Mesodermal cell (in vitro differentiated cells): ENCODE measurements at regions not wholly inside any gene's neighbourhood (a gene's known extent, or its start where the extent isn't known, plus 50 kb on each side); places are given as distances from the start of the nearest gene placed in this dataset.

Source experiments
- H3K27ac ChIP-seq: 2 replicates; pipeline ENCODE4 v1.7.0; 2013; ENCODE audit warnings: mild to moderate bottlenecking, low read depth, low read length, moderate library complexity; ENCODE audit not compliant: severe bottlenecking
- H3K36me3 ChIP-seq: 2 replicates; pipeline ENCODE4 v1.7.1; 2013; ENCODE audit warnings: mild to moderate bottlenecking, low read length, moderate library complexity; ENCODE audit not compliant: control insufficient read depth, insufficient read depth
- H3K4me1 ChIP-seq: one replicate; pipeline ENCODE4 v1.7.1; 2013; ENCODE audit warnings: mild to moderate bottlenecking, low read length; ENCODE audit not compliant: insufficient read depth, control insufficient read depth, poor library complexity, severe bottlenecking
- H3K4me3 ChIP-seq: 2 replicates; pipeline ENCODE4 v1.7.0; 2013; ENCODE audit warnings: low read length, control low read depth, mild to moderate bottlenecking; ENCODE audit not compliant: insufficient read depth, poor library complexity, severe bottlenecking; ENCODE audit errors: extremely low read depth
- H3K9me3 ChIP-seq: 2 replicates; pipeline ENCODE4 v1.7.1; 2013; ENCODE audit warnings: mild to moderate bottlenecking, low read length, moderate library complexity; ENCODE audit not compliant: control insufficient read depth
- WGBS, 2 experiments: methylation state at CpG; one replicate each; pipeline ENCODE4 v1.1.5; 2013; ENCODE audit warnings: missing lambda C conversion rate in 2 of 2; ENCODE audit not compliant: insufficient coverage in 2 of 2; 5-methylcytosine and 5-hydroxymethylcytosine counted together

DNA sequence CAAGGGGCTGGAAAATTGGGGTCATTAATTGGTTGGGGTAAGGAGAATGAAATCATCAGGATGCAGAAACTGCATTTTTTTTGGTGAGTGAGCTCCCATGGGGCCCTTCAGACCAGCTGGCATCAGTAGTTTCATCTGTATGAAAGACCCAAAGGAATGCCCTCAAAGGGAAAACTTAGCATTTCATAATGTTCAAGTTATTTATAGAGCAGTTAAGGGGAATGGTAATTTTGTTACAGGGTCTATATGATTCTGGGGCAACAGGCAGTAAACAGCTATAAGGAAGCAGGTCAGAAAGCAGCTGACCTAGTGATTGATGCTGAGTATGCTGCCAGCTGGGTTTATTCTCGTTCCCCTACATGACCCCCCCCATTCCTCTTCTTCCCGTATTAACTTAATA is 448.9 kb downstream of the OCA2 start:
- H3K4me1 ChIP-seq = no peaks in the 10 kb centered on the region
- WGBS, 2 experiments = no CpG with 5 or more reads among the region's 2 CpGs
- no peaks in the 10 kb centered on the region for H3K36me3 ChIP-seq
- H3K4me3 ChIP-seq = no peak overlapping the region
- no peak overlapping the region for H3K27ac ChIP-seq
- no peaks in the 10 kb centered on the region for H3K9me3 ChIP-seq

DNA sequence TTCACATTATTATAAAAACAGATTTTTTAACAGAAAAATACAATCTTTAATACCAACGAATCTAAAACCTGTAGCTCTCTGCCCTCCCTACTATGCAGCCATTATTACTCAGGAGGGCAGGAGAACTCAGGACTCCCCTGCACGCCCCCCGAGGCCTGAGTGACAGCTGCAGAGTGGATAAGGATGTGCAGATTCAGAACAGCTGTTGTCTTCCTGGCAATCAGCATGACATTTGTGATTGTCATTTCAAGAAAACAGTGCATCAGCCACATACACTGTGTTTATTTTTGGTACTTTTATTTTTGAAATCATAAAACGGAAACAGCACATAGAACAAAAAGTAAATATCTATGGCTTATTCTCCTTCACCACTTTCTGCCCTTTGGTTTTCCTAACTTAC is 450.8 kb downstream of the OCA2 start:
- Histone ChIP-seq H3K9me3 (no peaks in the 10 kb centered on the region), H3K4me3 (no peak overlapping the region), H3K36me3 (no peaks in the 10 kb centered on the region), H3K27ac (no peak overlapping the region), H3K4me1 (no peaks in the 10 kb centered on the region)
- 90 to 92% methylated on average over 2 to 3 of the region's 4 CpGs for WGBS, 2 experiments

DNA sequence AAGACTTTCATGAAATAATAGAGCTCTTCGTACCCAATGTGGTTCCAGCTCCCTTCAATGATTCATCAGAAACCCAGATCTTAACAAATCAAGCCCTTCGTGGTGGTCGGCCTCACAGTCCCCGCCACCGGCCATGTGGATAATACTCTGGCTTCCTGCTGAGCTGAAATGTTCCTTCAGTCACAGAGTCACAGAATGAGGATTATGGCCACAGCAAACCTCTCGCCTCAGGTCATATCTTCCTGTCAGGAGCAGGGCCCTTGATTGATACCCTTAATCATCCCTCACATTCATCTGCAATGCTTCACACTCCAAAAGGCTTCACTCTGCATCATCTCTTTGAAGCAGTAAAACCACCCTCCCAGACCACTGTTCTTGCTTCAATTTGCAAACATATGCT is 452.6 kb downstream of the OCA2 start:
- Histone ChIP-seq H3K9me3 (no peaks in the 10 kb centered on the region), H3K36me3 (no peaks in the 10 kb centered on the region), H3K4me1 (no peaks in the 10 kb centered on the region), H3K27ac (no peak overlapping the region), H3K4me3 (no peak overlapping the region)
- 77 to 79% methylated on average over 6 of the region's 6 CpGs for WGBS, 2 experiments

DNA sequence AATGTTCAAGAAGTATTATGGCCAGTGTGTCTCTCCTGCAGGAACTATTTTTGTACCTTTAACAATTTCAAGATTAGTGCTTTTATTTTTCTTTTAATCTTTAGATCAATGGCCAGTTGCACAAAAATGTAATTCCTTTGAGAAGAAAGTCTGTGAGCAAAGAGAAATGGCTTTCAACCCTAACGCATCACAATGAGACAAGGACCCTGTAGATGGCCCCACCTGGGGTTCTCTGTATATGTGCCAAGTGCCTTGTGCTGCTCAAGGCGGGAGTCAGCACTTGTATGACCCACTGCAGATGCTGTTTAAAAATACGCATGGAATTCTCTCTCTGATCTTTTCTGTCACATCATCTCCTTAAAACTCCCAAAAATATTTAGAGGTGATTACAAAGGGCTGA is 453.4 kb downstream of the OCA2 start:
- 63 to 78% methylated on average over 1 of the region's 3 CpGs for WGBS, 2 experiments
- H3K4me3 ChIP-seq = no peak overlapping the region
- H3K9me3 ChIP-seq = no peaks in the 10 kb centered on the region
- no peaks in the 10 kb centered on the region for H3K4me1 ChIP-seq
- no peaks in the 10 kb centered on the region for H3K36me3 ChIP-seq
- H3K27ac ChIP-seq = no peak overlapping the region

DNA sequence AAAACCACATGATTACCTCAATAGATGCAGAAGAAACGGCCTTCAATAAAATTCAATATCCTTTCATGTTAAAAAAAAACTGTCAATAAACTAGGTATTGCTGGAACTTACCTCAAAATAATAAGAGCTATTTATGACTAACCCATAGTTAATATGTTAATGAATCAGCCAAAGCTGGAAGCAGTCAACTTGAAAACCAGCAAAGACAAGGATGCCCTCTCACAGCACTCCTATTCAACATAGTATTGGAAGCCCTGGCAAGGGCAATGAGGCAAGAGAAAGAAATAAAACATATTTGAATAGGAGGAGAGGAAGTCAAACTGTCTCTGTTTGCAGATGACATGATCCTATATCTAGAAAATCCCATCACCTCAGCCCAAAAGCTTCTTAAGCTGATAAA is 456.1 kb downstream of the OCA2 start:
- no peak overlapping the region for H3K4me3 ChIP-seq
- no peaks in the 10 kb centered on the region for H3K36me3 ChIP-seq
- no peaks in the 10 kb centered on the region for H3K4me1 ChIP-seq
- no peak overlapping the region for H3K27ac ChIP-seq
- 50% methylated on average over 1 of the region's 1 CpG; no CpG with 5 or more reads in 1 of the 2 experiments for WGBS, 2 experiments
- no peaks in the 10 kb centered on the region for H3K9me3 ChIP-seq

DNA sequence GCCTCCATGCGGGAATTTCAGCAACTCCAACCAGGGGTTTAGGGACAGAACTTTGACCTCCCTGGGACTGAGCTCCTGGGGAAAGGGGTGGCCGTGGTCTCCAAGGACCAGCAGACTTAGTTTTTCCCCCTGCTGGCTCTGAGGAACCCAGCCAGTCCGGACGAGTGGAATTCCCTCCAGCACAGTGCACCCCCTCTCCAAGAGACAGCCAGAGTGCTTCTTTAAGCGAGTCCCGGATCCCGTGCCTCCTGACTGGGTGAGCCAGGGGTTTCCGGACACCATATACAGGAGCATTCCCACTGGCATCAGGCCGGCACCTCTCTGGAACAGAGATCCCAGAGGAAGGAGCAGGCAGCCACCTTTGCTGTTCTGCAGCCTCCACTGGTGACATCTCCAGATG is 459.5 kb downstream of the OCA2 start:
- Histone ChIP-seq H3K27ac (no peak overlapping the region), H3K4me3 (no peak overlapping the region), H3K36me3 (no peaks in the 10 kb centered on the region), H3K9me3 (no peaks in the 10 kb centered on the region), H3K4me1 (no peaks in the 10 kb centered on the region)
- WGBS, 2 experiments = 91 to 93% methylated on average over 3 to 7 of the region's 9 CpGs

DNA sequence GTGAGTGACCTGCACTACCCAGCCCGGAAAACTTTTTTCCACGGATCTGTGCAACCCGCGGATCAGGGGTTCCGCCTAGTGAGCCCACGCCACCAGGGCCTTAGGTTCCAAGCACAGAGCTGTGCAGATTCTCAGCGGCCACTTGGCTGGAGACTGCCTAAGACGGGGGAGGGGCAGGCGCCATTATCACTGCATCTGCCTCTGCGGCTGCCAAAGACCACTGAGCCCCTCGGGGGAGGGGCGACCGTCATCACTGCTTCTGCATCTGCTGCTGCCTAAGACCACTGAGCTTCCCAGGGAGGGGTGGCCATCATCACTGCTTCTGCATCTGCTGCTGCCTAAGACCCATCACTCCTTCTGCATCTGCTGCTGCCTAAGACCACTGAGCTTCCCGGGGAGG is 460.2 kb downstream of the OCA2 start:
- Histone ChIP-seq H3K27ac (no peak overlapping the region), H3K4me3 (no peak overlapping the region), H3K4me1 (no peaks in the 10 kb centered on the region), H3K9me3 (no peaks in the 10 kb centered on the region), H3K36me3 (no peaks in the 10 kb centered on the region)
- 85 to 86% methylated on average over 13 to 14 of the region's 14 CpGs for WGBS, 2 experiments

DNA sequence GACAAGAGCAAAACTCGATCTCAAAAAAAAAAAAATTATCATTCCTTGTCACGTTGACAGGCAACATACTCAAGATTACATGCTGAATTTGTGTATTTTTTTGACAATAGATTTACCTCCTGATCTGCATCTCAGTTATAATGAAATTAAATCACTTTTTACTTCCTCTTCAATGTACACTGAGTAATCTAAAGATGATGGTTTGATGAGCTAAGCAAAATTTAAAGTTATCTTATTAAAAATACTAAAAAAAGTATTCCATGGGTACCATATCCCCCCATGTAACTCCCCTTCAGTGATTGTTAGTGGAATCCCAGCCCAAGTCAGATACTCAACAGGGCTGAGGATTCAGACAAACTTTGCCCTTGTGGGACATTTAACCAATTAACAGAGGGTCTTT is 463.2 kb downstream of the OCA2 start:
- H3K4me1 ChIP-seq = no peaks in the 10 kb centered on the region
- no CpG with 5 or more reads among the region's 2 CpGs for WGBS, 2 experiments
- no peaks in the 10 kb centered on the region for H3K9me3 ChIP-seq
- no peak overlapping the region for H3K4me3 ChIP-seq
- H3K36me3 ChIP-seq = no peaks in the 10 kb centered on the region
- H3K27ac ChIP-seq = no peak overlapping the region

DNA sequence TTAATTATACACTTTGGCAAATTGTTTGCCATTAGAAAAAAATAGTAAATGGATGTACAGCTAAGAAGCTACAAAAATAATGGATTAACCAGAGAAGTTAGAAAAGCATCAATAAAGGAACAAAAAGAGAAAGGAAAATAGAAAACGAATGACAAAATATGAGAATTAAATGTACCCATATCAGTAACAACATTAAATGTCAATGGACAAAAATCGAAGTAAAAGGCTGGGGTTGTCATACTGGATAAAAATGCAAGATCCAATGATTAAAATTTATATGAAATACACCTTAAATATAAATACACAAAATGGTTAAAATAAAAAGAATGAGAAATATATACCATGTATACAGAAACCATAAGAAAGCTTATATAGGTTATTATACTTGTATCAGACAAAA is 470.6 kb downstream of the OCA2 start:
- WGBS, 2 experiments = no CpG with 5 or more reads among the region's 2 CpGs

DNA sequence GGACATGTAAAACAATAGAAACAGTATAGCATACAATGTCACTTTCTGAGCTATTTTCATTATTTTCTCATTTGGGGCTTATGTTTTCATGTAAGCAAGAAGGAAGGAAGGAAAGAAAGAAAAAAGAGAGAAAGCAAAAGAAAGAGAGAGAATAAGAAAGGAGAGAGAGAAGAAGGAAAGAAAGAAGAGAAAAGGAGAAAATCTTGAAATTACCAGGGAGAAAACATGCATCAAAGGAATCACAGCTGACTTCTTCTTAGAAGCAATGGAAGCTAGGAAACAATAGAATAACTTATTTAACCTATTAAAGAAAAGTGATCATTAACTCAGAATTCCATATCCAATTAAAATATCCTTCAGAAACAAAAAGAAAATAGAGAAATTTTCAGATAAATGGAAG is 471.5 kb downstream of the OCA2 start:
- Histone ChIP-seq H3K9me3 (peaks cover 5% of the 10 kb centered on the region), H3K4me1 (no peaks in the 10 kb centered on the region), H3K27ac (no peak overlapping the region), H3K4me3 (no peak overlapping the region), H3K36me3 (no peaks in the 10 kb centered on the region)

More for the DNA sequence above, 470.6 kb downstream of the OCA2 start:
- Histone ChIP-seq H3K27ac (no peak overlapping the region), H3K4me1 (no peaks in the 10 kb centered on the region), H3K36me3 (no peaks in the 10 kb centered on the region), H3K4me3 (no peak overlapping the region), H3K9me3 (peaks cover 5% of the 10 kb centered on the region)

DNA sequence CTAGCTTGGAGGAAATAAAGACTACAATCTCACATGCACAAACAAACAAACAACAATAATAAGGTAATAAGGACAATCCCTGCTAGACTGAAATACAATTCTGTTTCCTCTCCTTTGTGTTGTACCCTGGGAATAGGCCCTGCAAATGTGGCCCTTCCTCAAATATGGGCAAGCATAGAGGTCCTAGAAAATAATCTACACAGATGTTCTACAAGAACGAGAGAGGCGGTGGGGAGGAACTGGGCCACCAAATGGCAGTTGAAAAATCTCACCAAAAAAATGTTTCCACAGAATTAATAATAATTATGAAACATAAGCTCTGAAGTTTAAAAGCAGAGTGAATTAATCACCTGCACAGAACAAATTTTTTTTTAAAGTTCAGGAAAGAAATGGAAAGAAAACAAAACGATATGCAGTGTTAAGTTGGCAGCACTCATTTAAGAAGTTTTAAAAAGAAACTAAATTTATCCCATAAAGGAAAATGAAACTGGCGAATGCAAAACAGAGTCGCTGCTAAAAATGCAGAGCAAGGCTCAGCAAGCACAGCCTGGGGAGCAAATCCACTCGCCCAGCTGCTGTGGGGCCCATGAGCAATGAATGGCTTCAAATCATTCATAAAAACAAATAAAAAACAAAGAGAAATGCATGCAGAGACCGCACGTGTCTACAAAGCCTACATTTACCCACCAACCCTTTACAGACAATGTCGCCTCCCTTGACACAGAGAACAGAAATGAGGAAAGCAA is 475.4 kb downstream of the OCA2 start:
- 79 to 100% methylated on average over 2 to 4 of the region's 9 CpGs for WGBS, 2 experiments
- Histone ChIP-seq H3K4me3 (no peak overlapping the region), H3K27ac (no peak overlapping the region), H3K36me3 (no peaks in the 10 kb centered on the region), H3K9me3 (peaks cover 5% of the 10 kb centered on the region), H3K4me1 (no peaks in the 10 kb centered on the region)
